GM13976 (cell line): ENCODE measurements at regions not wholly inside any gene's neighbourhood (a gene's known extent, or its start where the extent isn't known, plus 50 kb on each side); places are given as distances from the start of the nearest gene placed in this dataset.
"Not testable (repeated sequence)": the region's sequence is repeated elsewhere in the genome, so short reads cannot be mapped to it uniquely, and the experiment has no call there.

Source experiments
- DNase-seq: peaks from one replicate; pipeline ENCODE4 v3.0.0; 2012; ENCODE audit warnings: low spot score
- CTCF ChIP-seq: IDR thresholded peaks from 2 replicates; pipeline ENCODE4 v1.5.1; 2012; ENCODE audit warnings: borderline replicate concordance, mild to moderate bottlenecking; ENCODE audit not compliant: insufficient read depth; ENCODE audit errors: extremely low read depth, missing control alignments, control extremely low read depth
- in situ Hi-C: fragments of 300-500 bp; cut with MboI; formaldehyde crosslinking; loops from one replicate; pipeline ENCODE4 v1.12.0; 2022; ENCODE audit warnings: low sequenced_read_pairs, mixed read lengths, inconsistent platforms; ENCODE audit not compliant: unreplicated experiment

- no peak for TF ChIP-seq CTCF
- DNase-seq: no peak
- in situ Hi-C loops: no loop called here
Observed at GRCh38 chr15:24054547-24055245, 367.6 kb upstream of the NDN start.

GRCh38 chr15:24067733-24068501 lies 380.8 kb upstream of the NDN start:
- in situ Hi-C loops: no loop called here
- DNase-seq: no peak
- no peak for TF ChIP-seq CTCF

GRCh38 chr15:24075420-24076089 lies 388.4 kb upstream of the NDN start:
- DNase-seq: no peak
- TF ChIP-seq CTCF: no peak
- in situ Hi-C loops: no loop called here

GRCh38 chr15:24076090-24076784 lies 389.1 kb upstream of the NDN start:
- no peak for TF ChIP-seq CTCF
- in situ Hi-C loops: no loop called here
- no peak for DNase-seq

- no peak for TF ChIP-seq CTCF
- in situ Hi-C loops: no loop called here
- DNase-seq: no peak
Observed at GRCh38 chr15:24078310-24079029, 391.4 kb upstream of the NDN start.

GRCh38 chr15:24088941-24089340 lies 401.8 kb upstream of the NDN start:
- in situ Hi-C loops, DNase-seq: not testable (repeated sequence)

GRCh38 chr15:24101503-24101902 lies 414.4 kb upstream of the NDN start:
- DNase-seq, in situ Hi-C loops: not testable (repeated sequence)

GRCh38 chr15:24107524-24107923 lies 420.4 kb upstream of the NDN start:
- in situ Hi-C loops, DNase-seq: not testable (repeated sequence)

- DNase-seq, in situ Hi-C loops: not testable (repeated sequence)
Observed at GRCh38 chr15:24107948-24108347, 420.8 kb upstream of the NDN start.

- DNase-seq, in situ Hi-C loops: not testable (repeated sequence)
Observed at GRCh38 chr15:24108349-24108748, 421.2 kb upstream of the NDN start.
